Upper lobe of left lung (tissue), 6 donors: ENCODE measurements at regions not wholly inside any gene's neighbourhood (a gene's known extent, or its start where the extent isn't known, plus 50 kb on each side); places are given as distances from the start of the nearest gene placed in this dataset.

ENCODE experiments used
- ATAC-seq, 2 donors: fragments of 200-7000 bp; cut with Tn5 transposase; one replicate each; pipeline ENCODE4 v1.9.1; 2022; ENCODE audit warnings: mild to moderate bottlenecking in 2 of 2, moderate library complexity in 2 of 2; ENCODE audit not compliant: low FRiP score in 2 of 2
- DNase-seq, 2 donors: peaks; one replicate each; pipeline ENCODE4 v3.0.0-alpha.2; 2019 to 2020
- H3K27ac ChIP-seq, 4 donors: fragments of 200-600 bp; sonication (generic); one replicate each; pipeline ENCODE4 v1.5.1; 2016 to 2019
- H3K27me3 ChIP-seq, 4 donors: fragments of 200-600 bp; sonication (generic); one replicate each; pipeline ENCODE4 v1.5.1; 2017 to 2019
- H3K36me3 ChIP-seq, 4 donors: fragments of 200-600 bp; sonication (generic); one replicate each; pipeline ENCODE4 v1.5.1; 2016 to 2019
- H3K4me1 ChIP-seq, 4 donors: fragments of 200-600 bp; sonication (generic); one replicate each; pipeline ENCODE4 v1.5.1; 2018 to 2019
- H3K4me3 ChIP-seq, 4 donors: fragments of 200-600 bp; sonication (generic); one replicate each; pipeline ENCODE4 v1.5.1; 2017 to 2019; ENCODE audit warnings: mild to moderate bottlenecking in 2 of 4, moderate library complexity in 1 of 4
- H3K9me3 ChIP-seq, 4 donors: fragments of 200-600 bp; sonication (generic); one replicate each; pipeline ENCODE4 v1.5.1; 2018 to 2019
- CTCF ChIP-seq, 6 experiments: fragments of 450-650 bp in 4 of 6; fragments of 200-600 bp in 2 of 6; sonication (generic) in 2 of 6; IDR thresholded peaks; one replicate each; pipeline ENCODE4 v1.5.1; 2016 to 2019; ENCODE audit warnings: antibody characterized with exemption in 6 of 6
- EP300 ChIP-seq, 4 donors: sonication (generic); formaldehyde crosslinking; IDR thresholded peaks; one replicate each; pipeline ENCODE4 v1.5.1; 2017; ENCODE audit warnings: antibody characterized with exemption in 4 of 4, control low read depth in 2 of 4
- POLR2A ChIP-seq, 4 donors: fragments of 450-650 bp; IDR thresholded peaks; one replicate each; pipeline ENCODE4 v1.5.1; 2016 to 2017; ENCODE audit warnings: antibody characterized with exemption in 4 of 4, mild to moderate bottlenecking in 2 of 4
- POLR2AphosphoS5 ChIP-seq, 2 donors: sonication (generic); formaldehyde crosslinking; IDR thresholded peaks; one replicate each; pipeline ENCODE4 v1.5.1; 2017; ENCODE audit warnings: antibody characterized with exemption in 2 of 2
- WGBS, 2 donors: methylation state at CpG; one replicate each; pipeline ENCODE4 v1.1.5; 2017 to 2018; 5-methylcytosine and 5-hydroxymethylcytosine counted together
- donor health status: DM: no; HTN: no; CAD: no; lungs with moderate emphysema.
- donor health status: DM: no; HTN: yes; CAD: no; lungs with severe emphysema.

GRCh38 chr10:57968328-57969016, 299.2 kb downstream of the IPMK start:
- ATAC-seq = no peak
- 81 to 88% methylated on average over 11 of the region's 11 CpGs for WGBS, 2 donors

GRCh38 chr10:57964351-57964750, 303.3 kb downstream of the IPMK start:
- Histone ChIP-seq H3K27ac (no peak overlapping the region), H3K36me3 (no peaks in the 10 kb centered on the region), H3K4me1 (no peaks in the 10 kb centered on the region), H3K9me3 (no peaks in the 10 kb centered on the region), H3K4me3 (no peak overlapping the region), H3K27me3 (no peaks in the 10 kb centered on the region)
- DNase-seq = no peak
- no peak for ATAC-seq
- 79 to 93% methylated on average over 3 of the region's 3 CpGs for WGBS, 2 donors
- no peak for TF ChIP-seq POLR2A (IDR thresholded peaks at IDR 0.05)
- no peak for TF ChIP-seq EP300 (IDR thresholded peaks at IDR 0.05)
- TF ChIP-seq POLR2AphosphoS5 (IDR thresholded peaks at IDR 0.05) = no peak
- no peak for TF ChIP-seq CTCF (IDR thresholded peaks at IDR 0.05)

More at GRCh38 chr10:57968328-57969016, 299.2 kb downstream of the IPMK start:
- Histone ChIP-seq H3K27me3 (no peaks in the 10 kb centered on the region), H3K36me3 (no peaks in the 10 kb centered on the region), H3K9me3 (no peaks in the 10 kb centered on the region), H3K4me1 (no peaks in the 10 kb centered on the region), H3K27ac (no peak overlapping the region), H3K4me3 (no peak overlapping the region)
- DNase-seq = no peak
- TF ChIP-seq POLR2A (IDR thresholded peaks at IDR 0.05) = no peak
- no peak for TF ChIP-seq EP300 (IDR thresholded peaks at IDR 0.05)
- no peak for TF ChIP-seq CTCF (IDR thresholded peaks at IDR 0.05)
- TF ChIP-seq POLR2AphosphoS5 (IDR thresholded peaks at IDR 0.05) = no peak

- TF ChIP-seq CTCF (IDR thresholded peaks at IDR 0.05) (no peak), EP300 (IDR thresholded peaks at IDR 0.05) (no peak), POLR2AphosphoS5 (IDR thresholded peaks at IDR 0.05) (no peak), POLR2A (IDR thresholded peaks at IDR 0.05) (no peak)
- 61 to 62% methylated on average over 2 of the region's 2 CpGs for WGBS, 2 donors
- Histone ChIP-seq H3K36me3 (no peaks in the 10 kb centered on the region), H3K27ac (no peak overlapping the region), H3K4me3 (no peak overlapping the region), H3K27me3 (no peaks in the 10 kb centered on the region), H3K9me3 (no peaks in the 10 kb centered on the region), H3K4me1 (no peaks in the 10 kb centered on the region)
- no peak for DNase-seq
- ATAC-seq = no peak
These were observed 304.1 kb downstream of the IPMK start for GRCh38 chr10:57963546-57963945.

GRCh38 chr10:57962839-57963238, 304.9 kb downstream of the IPMK start:
- Histone ChIP-seq H3K4me1 (no peaks in the 10 kb centered on the region), H3K27ac (no peak overlapping the region), H3K36me3 (no peaks in the 10 kb centered on the region), H3K27me3 (no peaks in the 10 kb centered on the region), H3K9me3 (no peaks in the 10 kb centered on the region), H3K4me3 (no peak overlapping the region)
- no peak for DNase-seq
- ATAC-seq = no peak
- WGBS, 2 donors = 70 to 72% methylated on average over 3 of the region's 3 CpGs
- TF ChIP-seq EP300 (IDR thresholded peaks at IDR 0.05) (no peak), CTCF (IDR thresholded peaks at IDR 0.05) (no peak), POLR2AphosphoS5 (IDR thresholded peaks at IDR 0.05) (no peak), POLR2A (IDR thresholded peaks at IDR 0.05) (no peak)

- 62 to 68% methylated on average over 2 of the region's 2 CpGs for WGBS, 2 donors
- H3K27me3 ChIP-seq = no peaks in the 10 kb centered on the region
- H3K4me1 ChIP-seq = no peaks in the 10 kb centered on the region
- no peak overlapping the region for H3K27ac ChIP-seq
- no peak for TF ChIP-seq POLR2AphosphoS5 (IDR thresholded peaks at IDR 0.05)
- no peak for TF ChIP-seq CTCF (IDR thresholded peaks at IDR 0.05)
- no peak for TF ChIP-seq POLR2A (IDR thresholded peaks at IDR 0.05)
- no peak for TF ChIP-seq EP300 (IDR thresholded peaks at IDR 0.05)
- no peak for DNase-seq
- no peaks in the 10 kb centered on the region for H3K36me3 ChIP-seq
- ATAC-seq = no peak
- no peaks in the 10 kb centered on the region for H3K9me3 ChIP-seq
- no peak overlapping the region for H3K4me3 ChIP-seq
These were observed 306.2 kb downstream of the IPMK start for GRCh38 chr10:57961487-57961886.
